Choroid plexus epithelial cell (primary cell): ENCODE measurements at regions not wholly inside any gene's neighbourhood (a gene's known extent, or its start where the extent isn't known, plus 50 kb on each side); places are given as distances from the start of the nearest gene placed in this dataset.

Source experiments
- DNase-seq: peaks from one replicate; pipeline ENCODE4 v3.0.0-alpha.2; 2010; ENCODE audit warnings: low read depth
- H3K4me3 ChIP-seq: 2 replicates; pipeline ENCODE4 v1.5.1; 2011; ENCODE audit warnings: low read depth, mild to moderate bottlenecking, control low read depth, low read length, moderate library complexity
- CTCF ChIP-seq: conservative IDR thresholded peaks from 2 replicates; pipeline ENCODE4 v1.5.1; 2011; ENCODE audit warnings: low read depth, mild to moderate bottlenecking, control low read depth, inconsistent platforms, low read length, moderate library complexity

- peak; percentile 62 for DNase-seq
- TF ChIP-seq CTCF: no peak
- no peak overlapping the region for H3K4me3 ChIP-seq
Measured at GRCh38 chr17:17416400-17417360, 60.1 kb upstream of the MED9 start.

- no peak for TF ChIP-seq CTCF
- no peak for DNase-seq
Measured at GRCh38 chr17:17417718-17418181, 59.0 kb upstream of the MED9 start.

GRCh38 chr17:17419166-17419565 is 57.6 kb upstream of the MED9 start:
- TF ChIP-seq CTCF: no peak
- DNase-seq: no peak
- H3K4me3 ChIP-seq: no peak overlapping the region

More at GRCh38 chr17:17417718-17418181, 59.0 kb upstream of the MED9 start:
- no peak overlapping the region for H3K4me3 ChIP-seq

- no peak for TF ChIP-seq CTCF
- no peak for DNase-seq
Measured at GRCh38 chr17:17419631-17420030, 57.2 kb upstream of the MED9 start.

GRCh38 chr17:17420082-17420481 is 56.7 kb upstream of the MED9 start:
- H3K4me3 ChIP-seq: no peak overlapping the region
- TF ChIP-seq CTCF: no peak
- no peak for DNase-seq

More at GRCh38 chr17:17419631-17420030, 57.2 kb upstream of the MED9 start:
- H3K4me3 ChIP-seq: no peak overlapping the region

- TF ChIP-seq CTCF: no peak
- no peak overlapping the region for H3K4me3 ChIP-seq
Measured at GRCh38 chr17:17420561-17421269, 56.1 kb upstream of the MED9 start.

More at GRCh38 chr17:17420561-17421269, 56.1 kb upstream of the MED9 start:
- peak; percentile 82 for DNase-seq
